Gastroesophageal sphincter (tissue), 4 donors: ENCODE measurements at regions not wholly inside any gene's neighbourhood (a gene's known extent, or its start where the extent isn't known, plus 50 kb on each side); places are given as distances from the start of the nearest gene placed in this dataset.
"Not testable (repeated sequence)": the region's sequence is repeated elsewhere in the genome, so short reads cannot be mapped to it uniquely, and the experiment has no call there.

Experiments used
- ATAC-seq: fragments of 150-250 bp; one replicate; pipeline ENCODE4 v1.9.1; 2016; ENCODE audit warnings: mild to moderate bottlenecking, moderate library complexity
- H3K27ac ChIP-seq, 4 donors: fragments of 200-600 bp; sonication (generic) in 3 of 4; 1 replicate in 3 of 4; 2 replicates in 1 of 4; pipeline ENCODE4 v1.5.1; 2016 to 2019
- H3K27me3 ChIP-seq: fragments of 200-600 bp; sonication (generic); one replicate; pipeline ENCODE4 v1.5.1; 2019
- H3K36me3 ChIP-seq, 2 donors: fragments of 200-600 bp; sonication (generic); one replicate each; pipeline ENCODE4 v1.5.1; 2019; ENCODE audit warnings: control low read depth in 1 of 2
- H3K4me1 ChIP-seq, 3 donors: fragments of 200-600 bp; sonication (generic); 1 replicate in 2 of 3; 2 replicates in 1 of 3; pipeline ENCODE4 v1.5.1; 2016 to 2019; ENCODE audit warnings: control low read depth in 2 of 3
- H3K4me3 ChIP-seq, 2 donors: fragments of 200-600 bp; sonication (generic); one replicate each; pipeline ENCODE4 v1.5.1; 2019; ENCODE audit warnings: mild to moderate bottlenecking in 1 of 2, moderate library complexity in 1 of 2
- H3K9me3 ChIP-seq, 3 donors: fragments of 200-600 bp; sonication (generic); one replicate each; pipeline ENCODE4 v1.5.1; 2017 to 2019; ENCODE audit warnings: control low read depth in 2 of 3
- EP300 ChIP-seq: sonication (generic); formaldehyde crosslinking; IDR thresholded peaks from one replicate; pipeline ENCODE4 v1.6.1; 2017; ENCODE audit warnings: antibody characterized with exemption, mild to moderate bottlenecking
- POLR2A ChIP-seq, 2 donors: fragments of 450-650 bp; IDR thresholded peaks; one replicate each; pipeline ENCODE4 v1.6.1; 2017; ENCODE audit warnings: antibody characterized with exemption in 2 of 2, mild to moderate bottlenecking in 2 of 2, moderate library complexity in 1 of 2
- POLR2AphosphoS5 ChIP-seq: sonication (generic); formaldehyde crosslinking; IDR thresholded peaks from one replicate; pipeline ENCODE4 v1.6.1; 2017; ENCODE audit warnings: antibody characterized with exemption
- WGBS, 2 donors: methylation state at CpG; one replicate each; pipeline ENCODE4 v1.1.5; 2018; ENCODE audit warnings: low coverage in 1 of 2; 5-methylcytosine and 5-hydroxymethylcytosine counted together
- TF ChIP-seq, protein P1 (sequence below), 4 experiments: fragments of 200-600 bp in 2 of 4; fragments of 450-650 bp in 2 of 4; sonication (generic) in 1 of 4; IDR thresholded peaks; one replicate each; pipeline ENCODE4 v1.5.1; 2017 to 2019; ENCODE audit warnings: antibody characterized with exemption in 4 of 4, mild to moderate bottlenecking in 2 of 4, moderate library complexity in 2 of 4

DNA sequence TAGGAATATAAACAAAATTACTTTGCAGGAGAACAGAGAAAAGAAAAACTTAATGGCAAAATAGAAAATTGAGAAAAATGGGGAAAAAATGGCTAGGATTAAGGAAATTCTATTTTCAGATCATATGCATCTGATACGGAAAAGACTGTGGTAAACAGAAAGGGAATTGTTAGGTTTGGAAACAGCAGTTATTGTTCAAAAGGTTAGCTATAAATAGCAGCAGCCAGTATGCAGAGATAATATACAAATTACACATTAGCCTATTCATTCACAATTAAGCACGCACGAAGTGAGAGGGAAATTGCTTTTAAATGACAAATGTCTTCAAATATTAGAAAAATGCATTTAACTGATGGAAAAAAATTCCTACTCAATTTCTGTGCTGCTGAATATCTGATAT, 224.1 kb upstream of the FAM3C start:
- ATAC-seq = no peak
- Histone ChIP-seq H3K27me3 (no peaks in the 10 kb centered on the region), H3K4me3 (no peak overlapping the region), H3K36me3 (no peaks in the 10 kb centered on the region), H3K9me3 (no peaks in the 10 kb centered on the region), H3K27ac (no peak overlapping the region), H3K4me1 (no peaks in the 10 kb centered on the region)
- 20 to 33% methylated on average over 3 of the region's 3 CpGs for WGBS, 2 donors
- TF ChIP-seq, protein P1, sequence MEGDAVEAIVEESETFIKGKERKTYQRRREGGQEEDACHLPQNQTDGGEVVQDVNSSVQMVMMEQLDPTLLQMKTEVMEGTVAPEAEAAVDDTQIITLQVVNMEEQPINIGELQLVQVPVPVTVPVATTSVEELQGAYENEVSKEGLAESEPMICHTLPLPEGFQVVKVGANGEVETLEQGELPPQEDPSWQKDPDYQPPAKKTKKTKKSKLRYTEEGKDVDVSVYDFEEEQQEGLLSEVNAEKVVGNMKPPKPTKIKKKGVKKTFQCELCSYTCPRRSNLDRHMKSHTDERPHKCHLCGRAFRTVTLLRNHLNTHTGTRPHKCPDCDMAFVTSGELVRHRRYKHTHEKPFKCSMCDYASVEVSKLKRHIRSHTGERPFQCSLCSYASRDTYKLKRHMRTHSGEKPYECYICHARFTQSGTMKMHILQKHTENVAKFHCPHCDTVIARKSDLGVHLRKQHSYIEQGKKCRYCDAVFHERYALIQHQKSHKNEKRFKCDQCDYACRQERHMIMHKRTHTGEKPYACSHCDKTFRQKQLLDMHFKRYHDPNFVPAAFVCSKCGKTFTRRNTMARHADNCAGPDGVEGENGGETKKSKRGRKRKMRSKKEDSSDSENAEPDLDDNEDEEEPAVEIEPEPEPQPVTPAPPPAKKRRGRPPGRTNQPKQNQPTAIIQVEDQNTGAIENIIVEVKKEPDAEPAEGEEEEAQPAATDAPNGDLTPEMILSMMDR (IDR thresholded peaks at IDR 0.05) = no peak
- TF ChIP-seq POLR2A (IDR thresholded peaks at IDR 0.05) = no peak
- no peak for TF ChIP-seq POLR2AphosphoS5
- TF ChIP-seq EP300 = no peak

DNA sequence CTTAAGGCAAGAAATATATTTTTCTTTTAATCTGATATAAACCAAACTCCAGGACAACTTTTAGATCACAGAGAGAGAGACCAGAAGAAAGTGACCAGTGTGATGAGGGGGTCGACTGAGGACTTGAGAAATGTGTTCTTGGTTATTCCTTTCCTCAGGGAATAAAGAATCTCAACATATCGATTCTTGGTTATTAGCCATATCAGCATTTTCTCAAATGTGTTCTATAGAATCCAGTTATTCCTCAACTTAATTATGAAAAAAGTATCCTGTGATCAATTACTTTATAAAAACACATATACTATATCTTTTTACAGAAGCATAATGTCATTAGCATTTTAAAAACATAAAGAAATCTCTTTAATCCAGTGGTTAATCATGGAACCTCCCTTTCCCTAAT, 222.1 kb upstream of the FAM3C start:
- Histone ChIP-seq H3K27me3 (no peaks in the 10 kb centered on the region), H3K9me3 (no peaks in the 10 kb centered on the region), H3K4me3 (no peak overlapping the region), H3K27ac (no peak overlapping the region), H3K36me3 (no peaks in the 10 kb centered on the region), H3K4me1 (no peaks in the 10 kb centered on the region)
- TF ChIP-seq POLR2A (IDR thresholded peaks at IDR 0.05) (no peak), EP300 (no peak), POLR2AphosphoS5 (no peak)
- TF ChIP-seq, protein P1 (IDR thresholded peaks at IDR 0.05) = no peak
- 75 to 84% methylated on average over 2 of the region's 2 CpGs for WGBS, 2 donors
- ATAC-seq = no peak

DNA sequence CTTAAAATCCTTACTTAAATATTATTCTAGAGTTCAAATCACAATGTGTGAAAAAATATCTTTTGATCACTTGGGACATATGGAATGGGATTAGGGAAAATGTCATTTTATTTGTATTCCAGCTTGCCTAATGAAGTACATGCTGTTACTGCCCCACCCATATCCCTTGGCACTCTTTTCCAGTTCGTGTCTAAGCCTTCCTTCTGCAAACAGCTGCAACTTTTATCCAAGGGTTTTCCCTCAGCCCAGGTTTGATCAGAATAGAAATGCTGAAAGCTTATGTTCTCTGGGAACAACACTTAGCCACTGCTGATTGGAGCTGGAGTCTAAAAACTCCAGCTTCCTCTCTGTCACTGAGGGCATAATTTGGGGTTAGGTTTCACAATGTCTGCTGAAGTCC, 214.1 kb upstream of the FAM3C start:
- Histone ChIP-seq H3K27ac (no peak overlapping the region), H3K36me3 (no peaks in the 10 kb centered on the region), H3K4me1 (peaks cover 0 to 5% (median 0%) of the 10 kb centered on the region in 3 donors), H3K9me3 (no peaks in the 10 kb centered on the region), H3K27me3 (no peaks in the 10 kb centered on the region), H3K4me3 (no peak overlapping the region)
- TF ChIP-seq POLR2AphosphoS5 (no peak), POLR2A (IDR thresholded peaks at IDR 0.05) (no peak), EP300 (no peak)
- TF ChIP-seq, protein P1 (IDR thresholded peaks at IDR 0.05) = no peak
- no peak for ATAC-seq
- whole genome bisulfite sequencing, 2 donors = 17 to 20% methylated on average over 1 of the region's 1 CpG

DNA sequence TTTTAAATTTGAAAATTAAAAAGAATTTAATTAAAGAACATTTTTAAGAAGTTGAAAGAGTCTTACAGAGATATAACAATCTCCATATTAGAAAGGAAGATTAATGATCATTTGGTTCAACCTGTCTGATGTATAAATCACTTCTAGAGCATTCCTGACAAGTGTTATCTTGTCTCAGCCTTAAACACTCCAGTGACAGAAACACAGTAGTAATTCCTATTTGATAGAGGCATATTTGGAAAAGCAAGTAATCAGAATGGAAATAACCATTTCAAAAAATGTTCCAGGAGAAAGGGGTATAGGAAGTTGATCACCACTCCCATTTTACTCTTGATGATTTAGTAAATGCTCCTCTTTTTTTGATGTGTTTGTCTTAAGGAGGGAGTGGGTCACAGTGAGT, 213.1 kb upstream of the FAM3C start:
- Histone ChIP-seq H3K4me3 (no peak overlapping the region), H3K4me1 (peaks cover 0 to 9% (median 0%) of the 10 kb centered on the region in 3 donors), H3K27ac (no peak overlapping the region), H3K9me3 (no peaks in the 10 kb centered on the region), H3K36me3 (no peaks in the 10 kb centered on the region), H3K27me3 (no peaks in the 10 kb centered on the region)
- no peak for ATAC-seq
- TF ChIP-seq, protein P1 (IDR thresholded peaks at IDR 0.05) = no peak
- TF ChIP-seq EP300 = no peak
- no peak for TF ChIP-seq POLR2A (IDR thresholded peaks at IDR 0.05)
- TF ChIP-seq POLR2AphosphoS5 = no peak

DNA sequence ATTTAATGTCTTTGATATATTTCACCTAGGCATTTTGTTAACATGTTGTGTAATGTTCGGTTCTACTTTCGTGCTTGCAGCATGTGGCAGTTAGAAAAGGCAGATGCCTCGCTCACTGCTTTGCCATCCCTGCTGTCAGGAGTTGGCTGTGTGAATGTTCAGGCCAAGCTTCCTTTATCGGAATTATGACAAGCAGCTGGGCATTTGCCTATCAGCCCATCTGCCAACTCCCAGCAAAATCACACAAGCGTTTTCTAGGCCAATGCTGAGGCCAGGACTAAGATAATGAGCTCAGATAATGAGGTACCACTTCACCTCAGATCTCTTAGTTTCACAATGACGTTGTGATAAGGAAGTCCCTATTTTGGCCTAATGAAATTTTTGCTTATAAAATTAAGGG, 212.7 kb upstream of the FAM3C start:
- Histone ChIP-seq H3K4me1 (peaks cover 0 to 9% (median 0%) of the 10 kb centered on the region in 3 donors), H3K9me3 (no peaks in the 10 kb centered on the region), H3K4me3 (no peak overlapping the region), H3K27ac (no peak overlapping the region), H3K36me3 (no peaks in the 10 kb centered on the region), H3K27me3 (no peaks in the 10 kb centered on the region)
- TF ChIP-seq POLR2A (IDR thresholded peaks at IDR 0.05) (no peak), POLR2AphosphoS5 (no peak), EP300 (no peak)
- TF ChIP-seq, protein P1 (IDR thresholded peaks at IDR 0.05) = no peak
- WGBS, 2 donors = 64 to 74% methylated on average over 5 to 6 of the region's 6 CpGs
- ATAC-seq = no peak

DNA sequence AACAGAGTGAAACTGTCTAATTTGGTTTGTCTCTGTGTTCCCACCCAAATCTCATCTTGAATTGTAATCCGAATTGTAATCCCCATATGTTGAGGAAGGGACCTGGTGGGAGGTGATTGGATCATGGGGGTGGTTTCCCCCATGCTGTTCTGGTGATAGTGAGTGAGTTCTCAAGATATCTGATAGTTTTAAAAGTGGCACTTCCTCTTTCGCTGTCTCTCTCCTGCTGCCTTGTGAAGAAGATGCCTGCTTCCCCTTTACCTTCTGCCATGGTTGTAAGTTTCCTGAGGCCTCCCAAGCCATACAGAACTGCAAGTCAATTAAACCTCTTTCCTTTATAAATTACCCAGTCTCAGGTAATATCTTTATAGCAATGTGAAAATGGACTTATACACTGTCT, 212.1 kb upstream of the FAM3C start:
- H3K36me3 ChIP-seq, H3K27ac ChIP-seq, H3K27me3 ChIP-seq, H3K4me3 ChIP-seq, ATAC-seq, H3K9me3 ChIP-seq, H3K4me1 ChIP-seq: not testable (repeated sequence)
- WGBS, 2 donors = 76 to 86% methylated on average over 2 of the region's 2 CpGs
